Effector memory CD8-positive, alpha-beta T cell (primary cell): ENCODE measurements at regions not wholly inside any gene's neighbourhood (a gene's known extent, or its start where the extent isn't known, plus 50 kb on each side); places are given as distances from the start of the nearest gene placed in this dataset.

ENCODE experiments used
- ATAC-seq: fragments of 150-1000 bp; cut with Tn5 transposase; replicated peaks from 2 replicates; pipeline ENCODE4 v1.10.0; 2021; ENCODE audit warnings: mild to moderate bottlenecking, moderate library complexity
- DNase-seq, 3 experiments: peaks; one replicate each; pipeline ENCODE4 v3.0.0; 2021
- H3K27ac Mint-ChIP-seq, 2 donors: one replicate each; pipeline ENCODE4 v1.8.0; 2022; ENCODE audit warnings: mild to moderate bottlenecking in 2 of 2, mixed read lengths in 2 of 2, moderate library complexity in 2 of 2
- H3K27me3 Mint-ChIP-seq, 2 donors: one replicate each; pipeline ENCODE4 v1.8.0; 2022; ENCODE audit warnings: mixed read lengths in 2 of 2
- H3K36me3 Mint-ChIP-seq: one replicate; pipeline ENCODE4 v1.8.0; 2022; ENCODE audit warnings: mild to moderate bottlenecking, moderate library complexity, mixed read lengths; ENCODE audit not compliant: insufficient read depth
- H3K4me1 Mint-ChIP-seq, 2 donors: one replicate each; pipeline ENCODE4 v1.8.0; 2022; ENCODE audit warnings: low read depth in 2 of 2, mixed read lengths in 2 of 2
- H3K4me3 Mint-ChIP-seq, 2 donors: one replicate each; pipeline ENCODE4 v1.8.0; 2022; ENCODE audit warnings: mild to moderate bottlenecking in 2 of 2, mixed read lengths in 2 of 2, moderate library complexity in 2 of 2
- H3K9me3 Mint-ChIP-seq, 2 donors: one replicate each; pipeline ENCODE4 v1.8.0; 2022; ENCODE audit warnings: mixed read lengths in 2 of 2

DNA sequence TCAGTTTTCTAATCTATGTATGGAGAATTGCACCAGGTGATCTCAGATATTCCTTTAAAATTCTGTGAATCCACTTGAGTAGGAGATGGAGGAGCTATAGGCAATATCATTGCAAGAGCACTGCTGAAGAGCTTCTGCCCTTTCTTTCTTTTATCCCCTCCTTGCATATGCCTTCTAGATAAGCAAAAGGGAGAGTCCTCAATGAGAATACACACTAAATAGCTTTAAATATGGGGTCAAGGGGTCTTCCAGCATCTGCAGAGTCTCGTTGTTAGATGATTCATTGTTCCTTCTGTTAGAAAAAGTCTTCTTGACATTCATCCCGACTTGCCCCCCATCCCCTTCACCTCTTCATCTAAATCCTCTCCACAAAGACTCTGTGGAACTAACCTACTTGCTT is 156.1 kb downstream of the PIK3R1 start:
- ATAC-seq (no peak), DNase-seq (no peak)
- peaks cover 0 to 11% of the 10 kb centered on the region in 2 donors for H3K27me3 Mint-ChIP-seq
- no peak overlapping the region for H3K27ac Mint-ChIP-seq
- H3K4me1 Mint-ChIP-seq = peaks cover 15 to 21% of the 10 kb centered on the region in 2 donors
- no peak overlapping the region for H3K4me3 Mint-ChIP-seq
- no peaks in the 10 kb centered on the region for H3K36me3 Mint-ChIP-seq
- H3K9me3 Mint-ChIP-seq = no peaks in the 10 kb centered on the region

DNA sequence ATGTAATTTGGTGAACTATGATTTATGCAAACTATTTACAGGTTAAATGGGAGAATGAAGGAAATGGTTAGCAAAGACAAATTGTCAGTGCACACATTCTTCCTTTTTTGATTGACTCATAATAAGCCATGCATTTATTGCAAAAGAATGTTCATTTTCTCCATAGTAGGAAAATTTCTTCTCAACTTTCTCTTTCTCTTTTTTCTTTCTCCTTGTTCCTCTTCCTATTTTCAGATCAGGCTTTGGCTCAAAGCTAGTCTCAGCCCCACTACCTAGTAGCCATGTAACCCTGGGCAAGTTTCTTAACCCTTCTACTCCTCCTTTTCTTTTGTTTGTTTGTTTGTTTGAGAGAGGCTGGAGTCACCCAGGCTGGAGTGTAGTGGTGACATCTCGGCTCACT is 156.6 kb downstream of the PIK3R1 start:
- no peaks in the 10 kb centered on the region for H3K36me3 Mint-ChIP-seq
- peaks cover 0 to 11% of the 10 kb centered on the region in 2 donors for H3K27me3 Mint-ChIP-seq
- H3K9me3 Mint-ChIP-seq = no peaks in the 10 kb centered on the region
- ATAC-seq = no peak
- no peak overlapping the region for H3K4me3 Mint-ChIP-seq
- DNase-seq = no peak
- H3K4me1 Mint-ChIP-seq = peaks cover 15 to 21% of the 10 kb centered on the region in 2 donors
- H3K27ac Mint-ChIP-seq = no peak overlapping the region

DNA sequence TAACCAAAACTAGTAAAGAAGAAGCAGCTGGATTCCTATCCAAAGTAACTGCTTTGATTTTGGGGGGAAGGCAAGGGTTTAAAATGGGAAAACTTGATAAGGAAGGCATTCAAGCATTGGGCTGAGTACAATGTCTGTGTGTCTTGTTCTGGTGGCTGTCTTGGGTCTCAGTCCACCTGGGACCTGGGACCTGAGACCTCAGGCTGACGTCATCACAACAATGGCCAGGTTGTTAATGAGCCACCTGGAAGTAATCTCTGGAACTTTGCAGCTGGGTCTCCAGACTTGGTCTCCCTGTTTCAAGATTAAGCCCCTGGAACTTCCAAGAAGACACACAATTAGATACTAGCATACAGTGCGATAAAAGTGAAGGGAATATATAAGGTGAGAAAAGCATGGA is 157.5 kb downstream of the PIK3R1 start:
- Mint-ChIP-seq H3K9me3 (no peaks in the 10 kb centered on the region), H3K27me3 (peaks cover 0 to 11% of the 10 kb centered on the region in 2 donors), H3K27ac (no peak overlapping the region), H3K36me3 (no peaks in the 10 kb centered on the region), H3K4me1 (peaks cover 14 to 26% of the 10 kb centered on the region in 2 donors), H3K4me3 (no peak overlapping the region)
- no peak for DNase-seq
- no peak for ATAC-seq

DNA sequence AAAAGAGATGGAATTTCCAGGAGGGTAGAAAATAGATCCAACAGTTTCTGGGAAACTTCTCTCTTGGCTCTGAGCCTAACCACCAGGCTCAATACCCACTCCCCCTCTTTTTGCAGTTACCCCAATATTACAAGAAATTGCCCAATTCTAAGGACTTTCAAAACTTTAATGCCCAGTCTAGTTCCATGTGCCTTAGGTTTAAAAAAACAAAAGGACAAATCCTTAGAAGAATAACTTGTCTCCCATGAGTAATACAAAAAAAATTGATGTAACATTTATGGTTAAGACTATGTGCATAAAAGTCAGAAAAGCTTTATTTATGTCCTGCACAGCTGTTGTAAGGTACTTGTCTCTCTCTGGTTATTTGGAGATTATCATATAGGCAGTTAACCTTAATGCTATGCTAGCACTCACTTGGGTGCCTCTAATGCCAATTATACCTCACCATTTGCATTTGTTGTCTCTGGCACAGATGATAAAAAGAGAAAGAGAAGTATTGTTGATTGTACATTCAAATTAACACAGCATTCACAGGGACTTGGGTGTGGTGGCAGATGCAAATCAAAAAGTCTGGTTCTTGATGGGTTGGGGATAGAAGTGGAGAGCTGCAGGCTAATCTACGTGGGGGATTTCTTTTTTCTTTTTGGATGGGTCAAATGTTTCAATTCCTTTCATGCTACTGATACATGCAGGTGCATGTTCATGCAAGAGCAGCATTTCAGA is 159.4 kb downstream of the PIK3R1 start:
- DNase-seq = no peak
- no peaks in the 10 kb centered on the region for H3K9me3 Mint-ChIP-seq
- no peaks in the 10 kb centered on the region for H3K36me3 Mint-ChIP-seq
- H3K27me3 Mint-ChIP-seq = peaks cover 0 to 11% of the 10 kb centered on the region in 2 donors
- no peak for ATAC-seq
- peaks cover 16 to 17% of the 10 kb centered on the region in 2 donors for H3K4me1 Mint-ChIP-seq
- H3K27ac Mint-ChIP-seq = no peak overlapping the region
- no peak overlapping the region for H3K4me3 Mint-ChIP-seq

DNA sequence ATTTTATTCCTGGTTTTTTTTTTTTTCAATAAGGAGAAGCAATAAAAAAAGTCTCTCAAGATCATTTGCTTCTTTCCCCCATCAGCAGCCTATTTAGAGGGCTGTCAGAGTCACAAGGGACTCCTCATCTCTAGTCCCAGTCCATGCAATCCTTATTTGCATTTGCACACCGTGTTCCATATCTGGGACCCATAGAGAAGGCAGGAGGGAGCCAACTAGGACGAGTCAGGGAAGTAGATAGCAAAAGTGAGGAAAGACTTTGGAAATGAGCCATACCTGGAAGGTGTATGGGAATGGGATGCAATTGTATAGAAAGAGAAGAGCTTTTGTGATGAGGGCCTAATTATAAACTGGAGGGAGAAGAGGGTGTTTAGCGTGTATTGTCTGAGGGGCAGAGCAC is 160.0 kb downstream of the PIK3R1 start:
- Mint-ChIP-seq H3K9me3 (no peaks in the 10 kb centered on the region), H3K27me3 (peaks cover 0 to 11% of the 10 kb centered on the region in 2 donors), H3K4me3 (no peak overlapping the region), H3K27ac (no peak overlapping the region), H3K4me1 (peaks cover 12 to 13% of the 10 kb centered on the region in 2 donors), H3K36me3 (no peaks in the 10 kb centered on the region)
- no peak for DNase-seq
- no peak for ATAC-seq

DNA sequence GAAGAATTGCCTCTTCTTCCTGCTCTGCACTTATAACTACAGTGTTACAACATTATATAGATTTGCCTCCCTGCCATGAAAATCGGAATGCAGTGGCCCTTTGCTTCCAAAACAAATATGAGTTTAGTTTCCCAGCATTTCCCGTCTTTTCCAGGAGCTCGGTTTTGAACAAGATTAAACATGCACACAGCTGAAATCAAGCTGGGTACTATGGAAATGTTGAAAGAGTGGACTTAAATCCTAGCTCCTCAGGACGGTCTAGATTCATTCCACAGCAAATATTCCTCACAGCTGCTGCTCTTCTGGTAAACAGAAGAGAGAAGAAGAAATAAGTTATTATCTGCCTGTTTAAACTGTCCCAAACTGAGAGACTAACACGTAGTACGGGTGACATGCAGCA is 161.4 kb downstream of the PIK3R1 start:
- ATAC-seq (no peak), DNase-seq (no peak)
- Mint-ChIP-seq H3K36me3 (no peaks in the 10 kb centered on the region), H3K27ac (no peak overlapping the region), H3K4me1 (peaks cover 17 to 20% of the 10 kb centered on the region in 2 donors), H3K27me3 (peaks cover 0 to 11% of the 10 kb centered on the region in 2 donors), H3K4me3 (no peak overlapping the region), H3K9me3 (no peaks in the 10 kb centered on the region)

DNA sequence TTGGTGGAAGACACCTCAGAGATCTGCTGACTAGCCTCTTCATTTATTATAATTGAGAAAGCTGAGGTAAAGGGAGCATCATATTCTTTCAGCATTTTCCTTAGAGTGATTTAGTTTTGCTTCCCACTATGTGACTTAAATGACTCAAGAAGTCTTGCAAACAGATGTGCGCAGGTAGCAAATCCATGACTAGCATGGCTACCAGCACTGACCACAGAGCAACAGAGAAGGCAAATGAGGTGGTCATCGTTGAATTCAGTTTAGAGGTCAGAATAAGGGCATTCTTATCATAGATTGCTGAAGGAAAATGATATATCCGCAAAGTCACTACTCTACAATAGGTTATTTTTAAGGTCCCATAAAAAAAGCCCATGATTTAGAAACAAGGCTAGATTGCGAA is 162.2 kb downstream of the PIK3R1 start:
- peaks cover 0 to 8% of the 10 kb centered on the region in 2 donors for H3K27me3 Mint-ChIP-seq
- peaks cover 21 to 28% of the 10 kb centered on the region in 2 donors for H3K4me1 Mint-ChIP-seq
- no peak for ATAC-seq
- peak overlapping the region; percentile 23 to 85 for H3K27ac Mint-ChIP-seq
- no peaks in the 10 kb centered on the region for H3K36me3 Mint-ChIP-seq
- H3K4me3 Mint-ChIP-seq = peak overlapping the region; percentile 2 to 56
- DNase-seq = no peak
- H3K9me3 Mint-ChIP-seq = peaks cover 0 to 5% of the 10 kb centered on the region in 2 donors

DNA sequence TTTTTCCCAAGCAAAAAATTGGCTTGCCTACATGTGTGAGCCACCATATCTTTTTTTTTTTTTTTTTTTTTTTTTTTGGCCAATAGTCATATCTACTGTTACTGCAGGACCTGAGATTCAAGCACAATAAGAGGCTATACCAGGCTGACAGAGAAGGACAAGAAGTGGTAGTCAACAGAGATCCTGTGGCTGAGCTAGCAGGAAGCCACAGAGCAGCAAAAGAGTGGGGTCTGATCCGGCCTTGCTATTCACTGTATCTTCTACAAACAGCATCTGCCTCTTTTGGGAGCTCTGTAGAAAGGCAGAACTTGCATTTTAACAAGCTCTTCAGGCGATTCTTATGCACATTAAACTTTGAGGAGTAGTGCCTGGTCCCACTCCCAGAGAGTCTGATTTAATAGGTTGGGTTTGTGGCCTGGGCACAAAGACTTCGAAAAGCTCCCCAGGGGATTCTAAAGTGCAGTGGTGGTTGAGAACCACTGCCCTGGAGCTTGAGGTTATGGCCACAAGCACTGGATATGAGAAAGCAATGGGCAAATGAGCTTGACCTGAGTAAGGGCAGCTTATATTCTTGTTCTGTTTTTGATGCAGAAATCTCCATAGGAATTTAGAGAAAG is 162.8 kb downstream of the PIK3R1 start:
- H3K27me3 Mint-ChIP-seq = peaks cover 0 to 2% of the 10 kb centered on the region in 2 donors
- H3K36me3 Mint-ChIP-seq = no peaks in the 10 kb centered on the region
- peaks cover 0 to 6% of the 10 kb centered on the region in 2 donors for H3K9me3 Mint-ChIP-seq
- peak in 1 of 3 experiments; percentile 4 for DNase-seq
- ATAC-seq = peak; percentile 81
- peak overlapping the region; percentile 23 to 85 for H3K27ac Mint-ChIP-seq
- peak overlapping the region; percentile 28 to 53 for H3K4me3 Mint-ChIP-seq
- H3K4me1 Mint-ChIP-seq = peaks cover 23 to 31% of the 10 kb centered on the region in 2 donors

DNA sequence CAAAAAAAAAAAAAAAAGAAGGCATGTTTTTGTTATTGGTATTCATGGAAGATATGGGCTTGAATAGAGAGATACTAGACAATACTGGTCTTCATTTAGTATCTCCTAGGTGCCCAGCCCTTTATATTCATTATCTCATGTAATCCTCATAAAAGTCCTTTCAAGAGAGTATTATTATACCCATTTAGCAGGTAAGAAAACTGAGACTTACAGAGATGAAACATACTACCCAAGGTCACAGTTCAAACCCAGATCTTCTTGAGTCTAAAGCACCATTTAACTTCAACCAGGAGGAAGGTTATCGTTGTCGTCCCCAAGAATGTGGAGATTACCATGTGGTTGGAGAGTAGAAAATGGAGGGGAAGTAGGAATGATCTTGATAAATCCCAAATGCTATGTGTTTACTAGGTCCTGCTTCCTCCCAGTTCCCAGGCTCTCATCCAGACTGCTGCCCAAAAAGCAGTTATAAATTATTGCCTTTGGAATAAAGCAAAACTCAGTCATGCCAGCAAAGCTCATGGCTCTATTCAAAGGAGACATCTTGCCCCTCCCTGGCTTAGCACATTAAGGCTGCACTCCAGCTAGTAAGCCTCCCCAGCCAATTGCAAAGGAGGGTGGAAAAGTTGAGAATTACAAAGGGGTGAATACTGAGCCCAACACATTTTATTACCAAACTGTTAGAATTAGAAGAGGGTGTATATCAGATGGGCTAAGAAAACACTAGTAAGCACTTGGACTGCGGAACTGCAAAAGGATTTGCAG is 163.9 kb downstream of the PIK3R1 start:
- H3K27ac Mint-ChIP-seq = no peak overlapping the region
- DNase-seq (no peak), ATAC-seq (no peak)
- no peaks in the 10 kb centered on the region for H3K27me3 Mint-ChIP-seq
- no peaks in the 10 kb centered on the region for H3K36me3 Mint-ChIP-seq
- H3K9me3 Mint-ChIP-seq = peaks cover 0 to 6% of the 10 kb centered on the region in 2 donors
- no peak overlapping the region for H3K4me3 Mint-ChIP-seq
- H3K4me1 Mint-ChIP-seq = peaks cover 24 to 33% of the 10 kb centered on the region in 2 donors

DNA sequence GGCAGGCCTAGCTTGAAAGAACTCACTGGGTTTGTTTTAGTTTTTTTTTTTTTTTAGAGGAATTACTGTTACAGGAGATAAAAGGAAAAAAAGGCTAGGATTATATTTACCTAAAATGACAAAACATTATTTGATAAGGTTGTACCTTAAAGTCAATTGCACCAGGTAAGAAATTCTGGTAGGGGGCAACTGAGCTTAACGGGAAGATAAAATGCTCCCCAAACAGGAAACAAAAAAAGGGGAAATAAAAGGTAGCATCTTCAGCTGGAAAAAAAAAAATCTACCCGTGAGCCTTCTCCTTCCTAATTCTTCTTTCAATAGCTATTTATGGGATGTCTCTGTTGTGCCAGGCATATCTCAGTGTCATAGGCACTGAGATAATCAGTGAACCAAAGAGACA is 164.5 kb downstream of the PIK3R1 start:
- Mint-ChIP-seq H3K27ac (no peak overlapping the region), H3K9me3 (peaks cover 0 to 6% of the 10 kb centered on the region in 2 donors), H3K36me3 (no peaks in the 10 kb centered on the region), H3K27me3 (no peaks in the 10 kb centered on the region), H3K4me1 (peaks cover 30 to 37% of the 10 kb centered on the region in 2 donors), H3K4me3 (no peak overlapping the region)
- ATAC-seq = no peak
- DNase-seq = no peak

DNA sequence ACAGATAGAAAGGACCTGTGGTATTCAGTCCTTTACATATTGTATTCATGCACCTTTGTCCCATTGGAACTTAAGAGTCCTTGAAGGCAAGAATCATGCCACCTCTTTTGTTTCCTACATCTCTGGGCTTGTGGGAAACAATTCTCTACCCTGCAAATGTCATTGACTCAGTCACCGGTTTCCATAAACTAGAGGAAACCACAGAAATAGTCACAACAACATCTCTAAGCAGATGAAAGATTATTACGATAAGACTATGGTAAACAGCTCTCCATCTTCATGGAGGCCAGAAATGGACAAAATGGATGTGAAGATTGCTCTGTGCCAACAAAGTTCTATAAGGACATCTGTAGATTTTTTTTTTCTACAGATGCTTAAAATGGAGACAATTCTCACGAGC is 165.5 kb downstream of the PIK3R1 start:
- Mint-ChIP-seq H3K36me3 (no peaks in the 10 kb centered on the region), H3K9me3 (peaks cover 0 to 6% of the 10 kb centered on the region in 2 donors), H3K4me3 (no peak overlapping the region), H3K27me3 (no peaks in the 10 kb centered on the region), H3K4me1 (peaks cover 30 to 40% of the 10 kb centered on the region in 2 donors), H3K27ac (peak overlapping the region in 1 of 2 donors; percentile 44)
- ATAC-seq = peak; percentile 51
- DNase-seq = no peak

DNA sequence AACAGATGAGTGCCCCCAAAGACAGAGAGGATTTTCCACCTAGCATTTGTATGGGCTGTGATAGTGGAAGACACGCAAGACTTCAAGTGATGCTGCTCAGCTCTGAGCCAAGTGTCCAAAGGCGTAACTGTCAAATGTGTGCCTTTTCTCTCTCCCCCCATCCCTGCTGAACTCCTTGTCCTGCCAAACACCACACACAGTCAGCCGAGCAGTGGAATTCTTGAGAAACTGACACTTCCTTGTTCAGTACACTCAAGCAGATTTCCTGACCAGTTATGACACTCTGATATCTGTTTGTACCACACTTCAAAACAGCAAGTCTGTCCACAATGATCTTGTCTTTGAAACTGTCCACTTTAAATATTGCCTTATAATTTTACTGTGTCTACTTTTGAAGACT is 166.4 kb downstream of the PIK3R1 start:
- Mint-ChIP-seq H3K27me3 (no peaks in the 10 kb centered on the region), H3K9me3 (peaks cover 0 to 6% of the 10 kb centered on the region in 2 donors), H3K4me3 (no peak overlapping the region), H3K4me1 (peaks cover 30 to 40% of the 10 kb centered on the region in 2 donors), H3K36me3 (no peaks in the 10 kb centered on the region), H3K27ac (peak overlapping the region in 1 of 2 donors; percentile 22)
- no peak for DNase-seq
- no peak for ATAC-seq

DNA sequence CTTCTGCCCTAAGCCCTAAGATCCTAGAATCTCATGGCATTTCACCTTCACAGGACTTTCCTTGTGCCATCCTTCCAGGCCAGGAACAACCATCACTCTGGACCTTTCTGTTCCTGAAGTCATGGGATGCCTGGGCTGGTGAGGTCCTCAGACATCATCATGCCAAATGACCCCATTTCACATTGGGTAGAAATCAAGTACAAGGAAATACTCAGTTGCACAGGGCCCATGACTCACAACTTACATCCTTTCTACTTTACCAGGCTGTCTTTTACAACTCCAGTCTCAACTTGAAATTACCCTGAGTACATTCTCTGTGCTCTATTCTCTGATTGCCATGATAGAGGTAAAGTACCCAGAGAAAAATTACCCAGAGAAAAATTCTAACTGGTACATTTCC is 167.1 kb downstream of the PIK3R1 start:
- no peaks in the 10 kb centered on the region for H3K27me3 Mint-ChIP-seq
- DNase-seq = no peak
- H3K4me1 Mint-ChIP-seq = peaks cover 28 to 40% of the 10 kb centered on the region in 2 donors
- ATAC-seq = peak; percentile 45
- peaks cover 0 to 6% of the 10 kb centered on the region in 2 donors for H3K9me3 Mint-ChIP-seq
- H3K36me3 Mint-ChIP-seq = no peaks in the 10 kb centered on the region
- H3K27ac Mint-ChIP-seq = peak overlapping the region; percentile 13 to 22
- peak overlapping the region in 1 of 2 donors; percentile 59 for H3K4me3 Mint-ChIP-seq
